AG09309 (cell line): ENCODE measurements at regions not wholly inside any gene's neighbourhood (a gene's known extent, or its start where the extent isn't known, plus 50 kb on each side); places are given as distances from the start of the nearest gene placed in this dataset.

Experiments
- DNase-seq: peaks from one replicate; pipeline ENCODE4 v3.0.0-alpha.2; 2010; ENCODE audit warnings: low read depth
- H3K4me3 ChIP-seq: 2 replicates; pipeline ENCODE4 v1.5.1; 2011; ENCODE audit warnings: mild to moderate bottlenecking, low read depth, low read length, moderate library complexity; ENCODE audit not compliant: control insufficient read depth
- TF ChIP-seq, protein P1 (sequence below): IDR thresholded peaks from 2 replicates; pipeline ENCODE4 v1.5.1; 2011; ENCODE audit warnings: mild to moderate bottlenecking, low read depth, low read length, inconsistent platforms; ENCODE audit not compliant: insufficient read depth, control insufficient read depth; ENCODE audit errors: missing control alignments

DNA sequence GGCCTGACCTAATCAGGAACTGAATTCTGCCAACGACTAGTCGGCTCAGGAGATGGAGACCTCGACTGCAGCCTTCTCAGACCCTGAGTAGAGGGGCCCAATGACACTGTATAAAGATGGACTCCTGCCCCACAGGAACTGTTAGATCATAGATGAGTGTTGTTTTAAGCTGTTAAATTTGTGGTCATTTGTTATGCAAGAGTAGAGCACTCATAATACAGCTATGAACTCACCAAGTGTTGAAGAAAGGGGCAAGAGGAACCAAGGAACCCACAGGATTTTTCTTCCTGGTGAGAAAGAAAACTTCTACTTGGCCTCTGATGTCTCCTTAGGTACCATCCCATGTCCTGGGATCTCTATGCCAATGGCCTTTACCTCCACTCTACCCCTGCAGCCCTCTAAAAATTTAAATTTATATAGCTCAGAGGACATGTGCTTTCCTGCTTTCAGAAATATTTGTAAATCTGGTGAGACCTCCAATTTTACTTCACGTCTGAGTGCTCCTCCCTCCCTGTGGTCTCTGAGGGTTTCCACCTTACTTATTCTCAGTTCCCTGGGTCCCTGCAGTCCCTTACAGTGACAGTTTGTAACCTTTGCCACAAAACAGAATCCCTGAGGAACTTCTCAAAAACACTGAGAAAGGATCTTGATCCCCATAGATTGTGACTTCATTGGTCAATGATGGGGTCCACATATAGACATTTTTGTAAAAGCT, 256.3 kb upstream of the ARHGAP20 start:
- DNase-seq: no peak
- TF ChIP-seq, protein P1, sequence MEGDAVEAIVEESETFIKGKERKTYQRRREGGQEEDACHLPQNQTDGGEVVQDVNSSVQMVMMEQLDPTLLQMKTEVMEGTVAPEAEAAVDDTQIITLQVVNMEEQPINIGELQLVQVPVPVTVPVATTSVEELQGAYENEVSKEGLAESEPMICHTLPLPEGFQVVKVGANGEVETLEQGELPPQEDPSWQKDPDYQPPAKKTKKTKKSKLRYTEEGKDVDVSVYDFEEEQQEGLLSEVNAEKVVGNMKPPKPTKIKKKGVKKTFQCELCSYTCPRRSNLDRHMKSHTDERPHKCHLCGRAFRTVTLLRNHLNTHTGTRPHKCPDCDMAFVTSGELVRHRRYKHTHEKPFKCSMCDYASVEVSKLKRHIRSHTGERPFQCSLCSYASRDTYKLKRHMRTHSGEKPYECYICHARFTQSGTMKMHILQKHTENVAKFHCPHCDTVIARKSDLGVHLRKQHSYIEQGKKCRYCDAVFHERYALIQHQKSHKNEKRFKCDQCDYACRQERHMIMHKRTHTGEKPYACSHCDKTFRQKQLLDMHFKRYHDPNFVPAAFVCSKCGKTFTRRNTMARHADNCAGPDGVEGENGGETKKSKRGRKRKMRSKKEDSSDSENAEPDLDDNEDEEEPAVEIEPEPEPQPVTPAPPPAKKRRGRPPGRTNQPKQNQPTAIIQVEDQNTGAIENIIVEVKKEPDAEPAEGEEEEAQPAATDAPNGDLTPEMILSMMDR: no peak
- H3K4me3 ChIP-seq: no peak overlapping the region

DNA sequence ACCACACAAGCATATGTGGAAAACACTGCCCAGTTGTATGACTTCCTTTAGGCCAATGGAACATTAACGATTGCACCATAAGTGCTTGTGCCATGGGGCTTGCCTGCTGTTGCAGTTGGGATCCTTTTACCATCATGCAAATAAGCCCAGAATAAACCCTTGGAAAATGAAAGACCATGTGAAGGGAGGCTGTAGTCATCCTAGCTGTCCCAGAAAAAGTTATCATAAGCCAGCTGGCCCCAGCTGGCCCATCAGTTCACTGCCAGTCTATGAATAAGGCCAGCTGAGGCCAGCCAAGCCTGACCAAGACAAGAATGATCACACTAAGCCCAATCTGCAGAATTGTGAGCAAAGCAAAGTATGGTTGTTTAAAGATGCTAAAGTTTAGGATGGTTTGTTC, 253.9 kb upstream of the ARHGAP20 start:
- no peak for DNase-seq
- H3K4me3 ChIP-seq: no peak overlapping the region
- TF ChIP-seq, protein P1: no peak

DNA sequence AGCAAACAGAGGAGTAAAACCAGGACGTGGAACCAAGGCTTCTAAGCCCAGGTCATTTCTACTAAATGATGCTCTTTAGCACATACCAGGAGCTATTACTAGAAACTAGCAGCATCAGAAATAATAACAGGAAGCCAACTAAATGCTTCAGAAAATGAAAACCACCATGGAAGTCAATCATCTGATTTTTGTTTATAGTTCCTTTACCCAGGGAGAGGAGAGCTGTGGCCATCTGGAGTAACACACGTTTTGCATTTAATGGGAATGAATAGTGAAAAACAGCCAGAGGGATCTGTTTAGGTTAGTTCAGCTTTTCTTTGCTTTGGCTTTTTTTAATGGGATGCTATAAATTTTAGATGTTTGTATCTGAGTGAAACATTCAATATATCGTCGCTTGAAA, 250.7 kb upstream of the ARHGAP20 start:
- no peak overlapping the region for H3K4me3 ChIP-seq
- no peak for DNase-seq
- TF ChIP-seq, protein P1: no peak

DNA sequence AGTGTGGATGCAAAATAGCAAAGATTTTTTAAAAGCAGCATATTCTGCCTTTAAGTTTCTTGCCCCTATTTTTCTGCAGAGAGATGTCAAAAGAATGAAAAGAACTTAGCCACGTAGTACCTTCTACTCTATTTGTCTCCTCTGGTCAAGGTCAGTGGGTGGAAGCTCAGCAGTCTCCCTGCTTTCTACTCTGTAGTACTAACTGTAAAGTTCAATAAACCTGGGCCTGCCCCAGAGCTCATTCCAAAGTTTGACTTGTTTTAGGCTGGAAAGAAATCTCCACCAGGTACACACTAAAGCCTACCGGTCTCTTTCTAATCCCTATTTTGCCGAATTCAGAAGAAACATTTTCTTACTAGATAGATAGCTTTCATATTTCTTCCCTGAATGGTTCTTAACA, 247.9 kb upstream of the ARHGAP20 start:
- TF ChIP-seq, protein P1: no peak
- no peak overlapping the region for H3K4me3 ChIP-seq
- no peak for DNase-seq

DNA sequence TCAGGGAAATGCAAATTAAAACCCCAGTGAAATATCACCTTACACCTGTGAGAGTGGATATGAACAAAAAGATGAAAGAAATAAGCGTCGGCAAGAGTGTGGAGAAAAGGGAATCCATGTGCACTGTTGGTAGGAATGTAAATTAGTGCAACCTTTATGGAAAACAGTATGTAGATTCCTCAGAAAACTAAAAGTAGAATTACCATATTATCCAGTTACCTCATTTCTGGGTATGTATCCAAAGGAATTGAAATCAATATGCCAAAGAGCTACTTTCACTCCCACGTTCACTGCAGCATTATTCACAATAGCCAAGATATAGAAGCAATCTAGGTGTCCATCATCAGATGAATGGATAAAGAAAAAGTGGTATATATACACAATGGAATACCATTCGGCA, 246.0 kb upstream of the ARHGAP20 start:
- H3K4me3 ChIP-seq: no peak overlapping the region
- TF ChIP-seq, protein P1: no peak
- DNase-seq: no peak

DNA sequence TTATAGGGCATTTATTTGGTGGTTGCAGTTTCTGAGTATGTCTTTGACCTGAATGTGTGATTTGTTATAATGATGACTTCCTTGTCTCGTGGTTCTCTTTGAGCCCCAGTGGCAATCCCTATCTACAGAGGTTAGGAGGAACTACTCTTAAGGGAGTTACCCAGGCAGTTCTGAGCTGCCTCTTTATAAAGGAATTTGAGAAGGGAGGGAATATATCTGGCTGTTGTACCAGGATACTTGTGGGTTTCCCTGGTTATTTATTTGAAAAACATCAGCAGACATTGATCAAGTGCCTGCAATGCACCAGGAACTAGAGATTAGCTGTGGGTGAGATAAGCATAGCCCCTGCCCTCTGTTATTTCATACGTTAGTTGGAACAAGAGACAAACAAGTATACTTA, 243.5 kb upstream of the ARHGAP20 start:
- DNase-seq: no peak
- no peak overlapping the region for H3K4me3 ChIP-seq
- TF ChIP-seq, protein P1: no peak
